Natural killer cell treated with Interleukin-12 subunit alpha and Interleukin-12 subunit beta and Interleukin-15 and Interleukin-18, amount 100 ng/mL, for 72 hours (primary cell): ENCODE measurements at regions not wholly inside any gene's neighbourhood (a gene's known extent, or its start where the extent isn't known, plus 50 kb on each side); places are given as distances from the start of the nearest gene placed in this dataset.
"Not testable (repeated sequence)": the region's sequence is repeated elsewhere in the genome, so short reads cannot be mapped to it uniquely, and the experiment has no call there.

ENCODE experiments used
- ATAC-seq, 2 donors: fragments of 150-1000 bp; cut with Tn5 transposase in 1 of 2; sonication (Bioruptor Pico), chemical (Tn5 transposase) in 1 of 2; 2 replicates each; pipeline ENCODE4 v1.10.0; 2021
- DNase-seq: peaks from one replicate; pipeline ENCODE4 v3.0.0; 2022; ENCODE audit warnings: low spot score
- H3K27ac Mint-ChIP-seq, 2 donors: 1 replicate in 1 of 2; 2 replicates in 1 of 2; pipeline ENCODE4 v1.8.0; 2022; ENCODE audit warnings: mixed read lengths in 2 of 2, mild to moderate bottlenecking in 1 of 2, moderate library complexity in 1 of 2
- H3K27me3 Mint-ChIP-seq, 2 donors: 1 replicate in 1 of 2; 2 replicates in 1 of 2; pipeline ENCODE4 v1.8.0; 2022; ENCODE audit warnings: mixed read lengths in 2 of 2
- H3K36me3 Mint-ChIP-seq: one replicate; pipeline ENCODE4 v1.8.0; 2022; ENCODE audit warnings: mixed read lengths
- H3K4me1 Mint-ChIP-seq, 2 donors: 1 replicate in 1 of 2; 2 replicates in 1 of 2; pipeline ENCODE4 v1.8.0; 2022; ENCODE audit warnings: low read depth in 2 of 2, mixed read lengths in 2 of 2, mild to moderate bottlenecking in 1 of 2
- H3K4me3 Mint-ChIP-seq: one replicate; pipeline ENCODE4 v1.8.0; 2022; ENCODE audit warnings: mixed read lengths
- H3K9me3 Mint-ChIP-seq: 2 replicates; pipeline ENCODE4 v1.8.0; 2022; ENCODE audit warnings: mixed read lengths

- DNase-seq, result no peak
- peaks cover 0 to 8% of the 10 kb centered on the region in 2 donors for H3K27me3 Mint-ChIP-seq
- H3K27ac Mint-ChIP-seq, result peak overlapping the region in 1 of 2 donors; percentile 66
- ATAC-seq, result no peak
- no peaks in the 10 kb centered on the region for H3K9me3 Mint-ChIP-seq
- H3K4me3 Mint-ChIP-seq, result no peak overlapping the region
- no peaks in the 10 kb centered on the region for H3K36me3 Mint-ChIP-seq
- H3K4me1 Mint-ChIP-seq, result no peaks in the 10 kb centered on the region
These were observed 212.8 kb upstream of the SSTR1 start for GRCh38 chr14:37994846-37995372.

- no peak for ATAC-seq
- Mint-ChIP-seq H3K27ac (no peak overlapping the region), H3K9me3 (no peaks in the 10 kb centered on the region), H3K36me3 (no peaks in the 10 kb centered on the region), H3K27me3 (peaks cover 0 to 3% of the 10 kb centered on the region in 2 donors), H3K4me3 (no peak overlapping the region), H3K4me1 (no peaks in the 10 kb centered on the region)
- DNase-seq, result no peak
These were observed 210.7 kb upstream of the SSTR1 start for GRCh38 chr14:37997017-37997416.

- H3K27me3 Mint-ChIP-seq, result no peaks in the 10 kb centered on the region
- H3K9me3 Mint-ChIP-seq, result no peaks in the 10 kb centered on the region
- DNase-seq, result no peak
These were observed 207.4 kb upstream of the SSTR1 start for GRCh38 chr14:38000340-38000739.

GRCh38 chr14:38001501-38001900, 206.2 kb upstream of the SSTR1 start:
- no peaks in the 10 kb centered on the region for H3K9me3 Mint-ChIP-seq
- H3K36me3 Mint-ChIP-seq, result no peaks in the 10 kb centered on the region
- ATAC-seq (no peak), DNase-seq (no peak)
- no peaks in the 10 kb centered on the region for H3K27me3 Mint-ChIP-seq
- no peak overlapping the region for H3K27ac Mint-ChIP-seq
- H3K4me1 Mint-ChIP-seq, result no peaks in the 10 kb centered on the region
- no peak overlapping the region for H3K4me3 Mint-ChIP-seq

More at GRCh38 chr14:38000340-38000739, 207.4 kb upstream of the SSTR1 start:
- no peak for ATAC-seq
- H3K36me3 Mint-ChIP-seq, result no peaks in the 10 kb centered on the region
- no peak overlapping the region for H3K4me3 Mint-ChIP-seq
- no peaks in the 10 kb centered on the region for H3K4me1 Mint-ChIP-seq
- no peak overlapping the region for H3K27ac Mint-ChIP-seq

- Mint-ChIP-seq H3K4me3 (no peak overlapping the region), H3K27me3 (no peaks in the 10 kb centered on the region), H3K27ac (no peak overlapping the region), H3K4me1 (no peaks in the 10 kb centered on the region), H3K9me3 (no peaks in the 10 kb centered on the region), H3K36me3 (no peaks in the 10 kb centered on the region)
- ATAC-seq, result no peak
- DNase-seq, result no peak
These were observed 203.7 kb upstream of the SSTR1 start for GRCh38 chr14:38003746-38004609.

- Mint-ChIP-seq H3K27ac (no peak overlapping the region), H3K36me3 (no peaks in the 10 kb centered on the region), H3K4me3 (no peak overlapping the region), H3K4me1 (no peaks in the 10 kb centered on the region), H3K9me3 (no peaks in the 10 kb centered on the region), H3K27me3 (no peaks in the 10 kb centered on the region)
- ATAC-seq (no peak), DNase-seq (no peak)
These were observed 203.2 kb upstream of the SSTR1 start for GRCh38 chr14:38004610-38004879.

GRCh38 chr14:38011156-38011555, 196.5 kb upstream of the SSTR1 start:
- not testable (repeated sequence) for H3K4me1 Mint-ChIP-seq, H3K27me3 Mint-ChIP-seq, DNase-seq, H3K27ac Mint-ChIP-seq, H3K36me3 Mint-ChIP-seq, H3K4me3 Mint-ChIP-seq, ATAC-seq
- H3K9me3 Mint-ChIP-seq, result peaks cover 15% of the 10 kb centered on the region

- peaks cover 7% of the 10 kb centered on the region for H3K36me3 Mint-ChIP-seq
- no peak for ATAC-seq
- H3K4me1 Mint-ChIP-seq, result no peaks in the 10 kb centered on the region
- H3K9me3 Mint-ChIP-seq, result peaks cover 15% of the 10 kb centered on the region
- no peak overlapping the region for H3K4me3 Mint-ChIP-seq
- peaks cover 0 to 6% of the 10 kb centered on the region in 2 donors for H3K27me3 Mint-ChIP-seq
- no peak for DNase-seq
- H3K27ac Mint-ChIP-seq, result no peak overlapping the region
These were observed 195.6 kb upstream of the SSTR1 start for GRCh38 chr14:38012056-38012455.

GRCh38 chr14:38016497-38016896, 191.2 kb upstream of the SSTR1 start:
- Mint-ChIP-seq H3K4me1 (no peaks in the 10 kb centered on the region), H3K27ac (no peak overlapping the region), H3K27me3 (peaks cover 7 to 8% of the 10 kb centered on the region in 2 donors), H3K4me3 (no peak overlapping the region), H3K36me3 (peaks cover 6% of the 10 kb centered on the region), H3K9me3 (peaks cover 10% of the 10 kb centered on the region)
- DNase-seq (no peak), ATAC-seq (no peak)

- DNase-seq (no peak), ATAC-seq (no peak)
- Mint-ChIP-seq H3K27ac (no peak overlapping the region), H3K27me3 (peaks cover 2 to 7% of the 10 kb centered on the region in 2 donors), H3K9me3 (peaks cover 17% of the 10 kb centered on the region), H3K4me3 (no peak overlapping the region), H3K36me3 (peaks cover 18% of the 10 kb centered on the region), H3K4me1 (peaks cover 0 to 6% of the 10 kb centered on the region in 2 donors)
These were observed 185.8 kb upstream of the SSTR1 start for GRCh38 chr14:38021861-38022260.

- no peak overlapping the region for H3K27ac Mint-ChIP-seq
- H3K4me1 Mint-ChIP-seq, result peaks cover 0 to 6% of the 10 kb centered on the region in 2 donors
- peaks cover 17% of the 10 kb centered on the region for H3K9me3 Mint-ChIP-seq
- ATAC-seq (no peak), DNase-seq (no peak)
- no peak overlapping the region for H3K4me3 Mint-ChIP-seq
- peaks cover 2 to 7% of the 10 kb centered on the region in 2 donors for H3K27me3 Mint-ChIP-seq
- peaks cover 18% of the 10 kb centered on the region for H3K36me3 Mint-ChIP-seq
These were observed 184.9 kb upstream of the SSTR1 start for GRCh38 chr14:38022775-38023174.

- no peaks in the 10 kb centered on the region for H3K27me3 Mint-ChIP-seq
- H3K9me3 Mint-ChIP-seq, result no peaks in the 10 kb centered on the region
- DNase-seq (no peak), ATAC-seq (no peak)
- no peak overlapping the region for H3K4me3 Mint-ChIP-seq
- no peak overlapping the region for H3K27ac Mint-ChIP-seq
- no peaks in the 10 kb centered on the region for H3K4me1 Mint-ChIP-seq
- H3K36me3 Mint-ChIP-seq, result no peaks in the 10 kb centered on the region
These were observed 169.5 kb upstream of the SSTR1 start for GRCh38 chr14:38038171-38038570.

GRCh38 chr14:38038986-38039385, 168.7 kb upstream of the SSTR1 start:
- DNase-seq, result no peak
- H3K36me3 Mint-ChIP-seq, result no peaks in the 10 kb centered on the region
- no peaks in the 10 kb centered on the region for H3K27me3 Mint-ChIP-seq
- H3K27ac Mint-ChIP-seq, result no peak overlapping the region
- no peak overlapping the region for H3K4me3 Mint-ChIP-seq
- no peak for ATAC-seq
- no peaks in the 10 kb centered on the region for H3K4me1 Mint-ChIP-seq
- no peaks in the 10 kb centered on the region for H3K9me3 Mint-ChIP-seq

- Mint-ChIP-seq H3K4me3 (no peak overlapping the region), H3K4me1 (no peaks in the 10 kb centered on the region), H3K9me3 (no peaks in the 10 kb centered on the region), H3K27ac (no peak overlapping the region), H3K27me3 (no peaks in the 10 kb centered on the region), H3K36me3 (no peaks in the 10 kb centered on the region)
- ATAC-seq (no peak), DNase-seq (no peak)
These were observed 168.2 kb upstream of the SSTR1 start for GRCh38 chr14:38039496-38039895.

GRCh38 chr14:38040411-38040810, 167.3 kb upstream of the SSTR1 start:
- H3K27ac Mint-ChIP-seq, result no peak overlapping the region
- no peak for DNase-seq
- ATAC-seq, result no peak
- H3K36me3 Mint-ChIP-seq, result no peaks in the 10 kb centered on the region
- H3K9me3 Mint-ChIP-seq, result no peaks in the 10 kb centered on the region
- no peaks in the 10 kb centered on the region for H3K27me3 Mint-ChIP-seq
- no peak overlapping the region for H3K4me3 Mint-ChIP-seq
- H3K4me1 Mint-ChIP-seq, result no peaks in the 10 kb centered on the region
